Erythroblast (primary cell): ENCODE measurements at regions not wholly inside any gene's neighbourhood (a gene's known extent, or its start where the extent isn't known, plus 50 kb on each side); places are given as distances from the start of the nearest gene placed in this dataset.

ENCODE experiments used
- DNase-seq, 2 experiments: peaks; one replicate each; lab custom pipeline; 2025; lab: John Stamatoyannopoulos, UW
- GATA1 ChIP-seq: IDR thresholded peaks from 2 replicates; pipeline ENCODE4 v1.6.1; 2011; ENCODE audit warnings: low read depth, mild to moderate bottlenecking, control low read depth, low read length, moderate library complexity
- POLR2A ChIP-seq: IDR thresholded peaks from 2 replicates; pipeline ENCODE4 v1.6.1; 2011; ENCODE audit warnings: mild to moderate bottlenecking, low read length

DNA sequence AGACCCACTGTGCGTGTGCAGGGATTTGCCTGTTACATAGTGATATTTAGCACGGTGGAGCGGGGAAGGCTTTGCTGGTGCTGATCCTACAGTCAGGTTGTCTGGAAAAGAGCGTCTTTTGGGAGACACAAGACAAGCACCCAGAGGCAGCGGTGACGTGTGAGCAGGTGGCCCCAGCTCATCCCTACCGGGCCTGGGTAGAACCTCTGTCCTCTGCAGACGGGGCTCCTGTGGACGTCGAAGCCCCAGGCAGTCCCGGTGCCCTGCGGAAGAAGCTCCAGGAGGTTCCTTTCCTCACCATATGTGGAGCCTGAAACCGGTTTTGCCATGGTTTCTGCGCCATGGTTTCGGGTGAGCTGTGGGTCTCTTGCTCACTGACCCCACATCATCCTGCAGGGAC, 68.9 kb upstream of the AFDN start:
- no peak for DNase-seq
- no peak for TF ChIP-seq POLR2A
- TF ChIP-seq GATA1, result no peak

GRCh38 chr6:167758309-167759023, 68.2 kb upstream of the AFDN start:
- TF ChIP-seq GATA1 (no peak), POLR2A (no peak)
- no peak for DNase-seq

DNA sequence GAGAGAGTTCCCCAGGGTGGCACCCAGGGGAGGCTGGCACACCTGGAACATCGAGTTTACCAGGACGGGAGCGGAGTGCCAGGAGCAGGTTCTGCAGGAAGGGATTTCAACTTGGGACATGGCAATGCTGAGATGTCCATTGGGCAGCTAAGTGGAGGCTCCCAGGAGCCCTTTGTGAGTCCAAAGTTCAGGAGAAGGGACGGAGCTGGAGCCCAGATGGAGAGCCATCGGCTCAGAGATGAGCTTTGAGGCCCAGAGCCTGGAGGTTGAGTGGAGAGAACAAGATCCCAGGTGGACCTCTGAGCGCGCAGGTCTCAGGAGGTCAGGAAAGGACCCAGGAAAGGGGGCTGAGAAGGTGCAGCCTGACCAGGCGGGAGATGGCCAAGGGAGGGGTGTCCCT, 67.5 kb upstream of the AFDN start:
- no peak for DNase-seq
- TF ChIP-seq POLR2A (no peak), GATA1 (no peak)

DNA sequence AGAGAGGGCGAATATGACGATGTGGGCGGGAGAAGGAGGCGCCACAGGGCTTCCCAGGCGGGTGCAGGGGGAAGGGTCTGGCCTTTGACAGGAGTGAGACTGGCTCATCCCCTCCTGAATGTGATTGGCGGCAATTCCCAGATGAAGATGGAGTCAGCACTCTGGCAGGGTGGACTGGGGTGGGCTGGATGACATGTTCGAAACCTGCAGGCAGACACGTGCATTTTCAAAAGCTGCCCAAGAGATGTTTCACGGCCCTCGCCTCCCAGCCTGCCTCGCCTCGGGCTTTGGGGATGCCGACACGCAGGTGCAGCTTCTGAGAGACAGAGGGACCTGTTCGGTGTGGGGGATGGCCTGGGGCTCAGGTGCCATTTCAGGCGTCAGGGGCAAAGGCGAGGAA, 66.8 kb upstream of the AFDN start:
- DNase-seq, result no peak
- TF ChIP-seq POLR2A (no peak), GATA1 (no peak)

DNA sequence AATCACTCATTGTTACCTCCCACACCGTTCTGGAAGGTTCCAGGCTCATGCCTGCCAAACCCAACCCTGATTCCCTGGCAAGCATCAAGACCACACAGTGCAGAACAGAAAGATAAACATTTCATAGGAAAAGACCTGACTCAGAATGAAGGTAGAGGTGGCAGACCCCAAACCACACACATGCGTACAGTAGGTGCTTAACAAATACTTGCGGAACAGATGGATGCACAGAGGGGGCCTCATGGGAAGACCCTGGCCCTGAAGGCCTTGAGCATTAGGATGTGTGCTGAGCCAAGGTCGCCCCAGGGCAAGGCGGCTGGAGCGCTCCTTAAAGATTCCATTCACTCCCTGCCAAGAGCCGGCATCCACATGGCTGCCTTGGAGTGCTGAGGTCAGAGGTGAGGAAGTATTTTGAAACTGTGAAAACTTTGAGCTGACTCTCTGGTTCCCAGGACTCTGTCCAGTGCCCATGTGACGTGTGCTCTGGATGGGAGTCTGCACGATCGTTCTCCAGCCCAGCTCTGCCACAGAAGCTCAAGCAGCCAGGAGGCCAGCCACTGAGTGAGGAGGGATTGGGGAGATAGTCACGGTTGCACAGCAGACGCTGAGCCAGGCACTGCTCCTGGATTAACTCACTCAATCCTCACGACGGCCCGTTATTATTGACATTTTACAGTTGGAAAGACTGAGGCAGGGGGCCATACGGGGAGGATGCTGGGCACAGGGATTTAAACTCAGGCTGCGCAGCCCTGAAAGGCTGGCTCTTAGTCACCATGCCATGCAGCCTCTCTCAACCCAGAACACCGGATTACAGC, 65.5 kb upstream of the AFDN start:
- DNase-seq, result no peak
- no peak for TF ChIP-seq POLR2A
- TF ChIP-seq GATA1, result no peak

DNA sequence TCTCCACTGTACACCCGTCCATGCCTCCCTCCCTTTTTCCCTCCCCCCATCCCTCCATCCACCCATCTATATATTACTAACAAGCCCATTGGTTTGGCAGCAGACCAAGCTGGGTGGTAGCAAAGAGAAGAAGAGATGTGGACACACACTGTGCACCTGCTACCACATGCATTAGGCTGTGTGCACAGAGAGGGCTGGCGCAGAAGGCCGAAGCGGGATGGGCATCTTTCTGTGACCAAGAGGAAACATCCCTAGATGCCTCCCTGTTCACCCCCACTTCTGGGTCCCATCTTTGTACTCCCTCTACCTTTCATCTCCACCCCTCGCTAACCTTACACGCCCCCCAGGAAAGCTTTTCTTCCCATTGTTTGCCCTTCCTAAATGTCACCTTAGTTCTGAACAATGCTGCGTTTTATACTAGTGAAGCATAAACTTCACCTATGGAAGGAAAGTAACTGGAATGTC, 64.9 kb upstream of the AFDN start:
- DNase-seq, result no peak
- TF ChIP-seq POLR2A, result no peak
- no peak for TF ChIP-seq GATA1

DNA sequence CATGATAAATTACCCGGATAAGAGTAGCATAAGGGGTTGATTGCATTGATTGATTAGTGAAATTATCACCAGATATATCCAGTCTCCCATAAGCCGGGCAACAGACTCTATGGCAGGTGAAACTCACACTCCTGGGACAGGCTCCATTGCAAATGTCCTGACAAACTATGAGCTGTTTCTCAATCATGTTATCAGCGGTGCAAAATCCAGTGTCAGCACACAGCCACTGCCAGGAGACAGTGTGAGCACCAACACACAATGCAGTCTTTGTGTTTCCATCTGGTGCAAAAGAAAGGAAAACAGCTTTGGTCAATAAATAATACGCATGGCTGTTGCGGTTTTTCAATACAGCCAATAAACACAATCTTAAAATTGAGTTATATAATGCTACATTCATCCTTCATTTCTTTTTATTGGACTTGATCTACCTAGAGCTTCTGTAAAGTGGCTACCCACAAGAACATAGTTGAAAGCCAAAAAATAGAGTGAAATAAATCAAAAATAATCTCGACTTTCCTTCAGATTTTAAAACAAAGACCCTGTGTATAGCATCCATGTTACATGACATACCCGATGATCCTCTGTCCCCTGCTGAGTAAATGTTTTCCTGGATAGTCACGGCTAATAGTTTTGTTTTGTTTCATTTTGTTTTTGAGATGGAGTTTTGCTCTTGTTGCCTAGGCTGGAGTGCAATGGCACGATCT, 64.3 kb upstream of the AFDN start:
- TF ChIP-seq POLR2A (no peak), GATA1 (no peak)
- no peak for DNase-seq

DNA sequence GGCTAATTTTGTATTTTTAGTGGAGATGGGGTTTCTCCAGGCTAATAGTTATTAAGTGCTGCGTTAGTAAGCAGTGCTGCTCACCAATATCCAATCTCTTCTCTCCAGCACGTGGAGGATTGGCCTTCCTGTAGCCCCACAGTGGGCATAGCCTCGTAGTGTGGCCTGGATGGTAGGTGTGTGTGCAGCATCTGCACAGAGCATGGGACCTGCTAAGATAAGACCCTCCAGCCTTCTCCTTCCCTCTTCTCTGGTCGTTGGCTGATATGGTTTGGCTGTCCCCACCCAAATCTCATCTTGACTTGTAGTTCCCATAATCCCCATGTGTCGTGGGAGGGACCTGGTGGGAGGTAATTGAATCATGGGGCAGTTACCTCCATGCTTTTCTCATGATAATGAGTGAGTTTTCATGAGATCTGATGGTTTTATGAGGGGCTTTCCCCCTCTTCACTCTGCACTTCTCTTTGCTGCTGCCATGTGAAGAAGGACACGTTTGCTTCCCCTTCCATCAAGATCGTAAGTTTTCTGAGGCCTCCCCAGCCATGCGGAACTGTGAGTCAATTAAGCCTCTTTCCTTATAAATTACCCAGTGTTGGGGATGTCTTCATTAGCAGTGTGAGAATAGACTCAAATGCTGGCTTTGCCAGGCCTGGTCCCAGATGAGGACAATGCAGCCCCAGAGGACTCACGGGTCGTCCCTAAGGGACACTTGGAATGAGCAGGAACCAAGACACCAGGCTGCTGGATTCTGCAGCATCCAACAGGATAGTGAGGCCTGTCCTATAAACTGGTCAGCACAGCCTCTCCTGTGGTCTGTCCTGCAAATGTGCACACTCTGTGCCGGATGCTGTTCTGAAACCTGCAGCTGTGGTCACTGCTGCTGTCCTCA, 63.4 kb upstream of the AFDN start:
- DNase-seq, result no peak
- TF ChIP-seq POLR2A (no peak), GATA1 (no peak)

GRCh38 chr6:167764215-167764614, 62.5 kb upstream of the AFDN start:
- no peak for TF ChIP-seq GATA1
- no peak for TF ChIP-seq POLR2A
- DNase-seq, result no peak

DNA sequence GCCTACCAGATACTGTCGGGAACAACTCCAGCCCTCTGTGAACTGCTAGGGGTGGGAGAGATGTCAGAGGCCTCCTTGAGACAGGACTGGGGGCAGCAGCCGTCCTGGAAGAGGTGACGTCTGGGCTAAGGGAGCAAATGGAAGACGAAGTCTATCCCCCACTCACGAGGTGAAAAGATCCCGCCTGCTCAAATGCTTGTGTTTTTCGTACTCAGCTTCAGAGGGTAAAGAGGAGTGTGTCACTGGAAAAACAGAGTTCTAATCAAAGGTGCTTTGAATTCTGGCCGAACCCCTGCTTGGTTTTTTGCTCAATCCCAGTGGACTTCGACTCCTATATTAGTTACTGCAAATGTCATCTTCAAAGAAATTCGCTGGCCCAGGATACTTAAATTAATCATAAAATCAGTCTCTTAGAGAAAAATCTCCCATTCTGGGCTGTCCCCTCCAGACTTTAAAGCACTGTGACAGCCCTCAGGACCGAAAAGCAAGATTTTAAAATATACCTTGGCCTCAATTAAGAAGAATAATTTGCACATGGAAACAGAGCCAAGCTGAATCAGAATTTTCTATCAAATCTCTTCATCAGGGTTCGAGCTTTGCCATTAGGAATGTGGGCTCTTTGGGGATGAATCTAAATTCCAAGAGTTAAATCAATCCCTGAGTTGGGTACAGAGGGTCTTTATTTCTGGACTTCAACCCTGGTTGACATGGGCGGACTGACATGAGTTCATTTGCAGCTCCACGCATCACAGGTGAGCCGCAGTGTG, 61.8 kb upstream of the AFDN start:
- no peak for DNase-seq
- TF ChIP-seq GATA1, result no peak
- no peak for TF ChIP-seq POLR2A

- DNase-seq, result no peak
- TF ChIP-seq GATA1 (no peak), POLR2A (no peak)
These were observed 59.6 kb upstream of the AFDN start for GRCh38 chr6:167766986-167767714.

DNA sequence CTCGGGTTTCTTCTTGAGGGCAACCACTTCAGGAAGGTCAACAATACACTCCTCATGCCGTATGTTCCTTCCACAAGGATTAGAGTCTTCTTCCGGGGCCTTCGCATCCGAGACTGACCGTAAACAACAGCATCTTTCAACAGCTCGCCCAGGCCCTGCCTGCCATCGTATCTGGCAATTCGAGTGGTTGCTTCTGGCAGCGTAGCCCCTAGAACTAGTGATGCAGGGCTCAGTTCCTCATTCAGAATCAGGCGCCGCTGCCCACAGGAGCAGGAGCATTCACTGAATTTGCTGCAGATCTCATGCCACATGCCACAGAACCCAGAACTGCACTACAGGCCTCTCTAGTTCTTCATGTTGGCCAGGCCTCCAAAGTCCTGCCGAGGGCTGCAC, 59.0 kb upstream of the AFDN start:
- no peak for TF ChIP-seq GATA1
- no peak for TF ChIP-seq POLR2A

More for the DNA sequence above, 59.0 kb upstream of the AFDN start:
- no peak for DNase-seq
